Hematopoietic multipotent progenitor cell treated with erythropoietin and hydrocortisone succinate and interleukin-3 and kit ligand, for 15 days (in vitro differentiated cells): ENCODE measurements at regions not wholly inside any gene's neighbourhood (a gene's known extent, or its start where the extent isn't known, plus 50 kb on each side); places are given as distances from the start of the nearest gene placed in this dataset.

Experiments used
- DNase-seq: peaks from one replicate; pipeline ENCODE4 v3.0.0-alpha.2; 2015; ENCODE audit warnings: low spot score

GRCh38 chr4:145234091-145234706 is 53.8 kb upstream of the OTUD4 start:
- DNase-seq: peak; percentile 34

- DNase-seq: no peak
Measured at GRCh38 chr4:145231906-145232700, 51.7 kb upstream of the OTUD4 start.

GRCh38 chr4:145230726-145231125 is 50.3 kb upstream of the OTUD4 start:
- DNase-seq: no peak
